Neuron (in vitro differentiated cells): ENCODE measurements at regions not wholly inside any gene's neighbourhood (a gene's known extent, or its start where the extent isn't known, plus 50 kb on each side); places are given as distances from the start of the nearest gene placed in this dataset.

Experiments
- H2AFZ ChIP-seq: one replicate; pipeline ENCODE4 v1.6.1; 2013; ENCODE audit warnings: low read depth, mild to moderate bottlenecking, inconsistent platforms, low read length, moderate library complexity
- H3K27me3 ChIP-seq: one replicate; pipeline ENCODE4 v1.6.1; 2013; ENCODE audit warnings: low read length; ENCODE audit not compliant: insufficient read depth
- H3K36me3 ChIP-seq: one replicate; pipeline ENCODE4 v1.6.1; 2013; ENCODE audit warnings: low read length; ENCODE audit not compliant: insufficient read depth
- H3K4me1 ChIP-seq: one replicate; pipeline ENCODE4 v1.6.1; 2013; ENCODE audit warnings: low read length; ENCODE audit not compliant: insufficient read depth
- H3K4me3 ChIP-seq: 2 replicates; pipeline ENCODE4 v1.5.1; 2013; ENCODE audit warnings: mild to moderate bottlenecking, low read length, moderate library complexity
- H3K9me3 ChIP-seq: one replicate; pipeline ENCODE4 v1.6.1; 2013; ENCODE audit warnings: low read length

DNA sequence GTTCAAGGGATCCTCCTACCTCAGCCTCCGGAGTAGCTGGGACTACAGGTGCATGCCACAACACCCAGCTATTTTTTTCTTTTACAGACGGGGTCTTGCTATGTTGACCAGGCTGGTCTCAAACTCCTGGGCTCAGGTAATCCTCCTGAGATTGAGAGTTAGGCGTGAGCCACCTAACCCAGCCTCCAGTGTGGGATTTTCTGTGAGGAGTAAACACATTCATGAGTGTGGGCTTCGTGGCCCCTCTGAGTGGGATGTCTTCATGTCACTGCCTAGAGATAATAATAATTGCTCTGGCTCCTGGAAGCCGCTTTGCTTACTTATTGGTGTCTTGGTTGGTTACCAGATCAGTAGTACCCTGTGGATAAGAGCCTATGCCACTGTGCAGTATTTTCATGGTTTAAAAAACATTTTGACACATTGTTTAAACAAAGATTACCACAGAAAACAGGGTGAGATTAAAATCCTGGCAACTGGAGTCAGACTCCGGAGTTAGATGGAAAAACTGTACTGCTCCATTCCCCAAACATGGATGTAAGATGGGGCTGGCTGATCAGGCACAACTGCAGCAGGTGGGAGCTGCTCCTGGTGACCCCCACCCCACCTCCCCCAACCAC lies 159.1 kb upstream of the RAB4A start:
- H3K27me3 ChIP-seq = no peaks in the 10 kb centered on the region
- H3K4me1 ChIP-seq = no peaks in the 10 kb centered on the region
- H3K9me3 ChIP-seq = no peaks in the 10 kb centered on the region
- H2AFZ ChIP-seq = no peak overlapping the region
- H3K4me3 ChIP-seq = no peak overlapping the region
- H3K36me3 ChIP-seq = no peaks in the 10 kb centered on the region

DNA sequence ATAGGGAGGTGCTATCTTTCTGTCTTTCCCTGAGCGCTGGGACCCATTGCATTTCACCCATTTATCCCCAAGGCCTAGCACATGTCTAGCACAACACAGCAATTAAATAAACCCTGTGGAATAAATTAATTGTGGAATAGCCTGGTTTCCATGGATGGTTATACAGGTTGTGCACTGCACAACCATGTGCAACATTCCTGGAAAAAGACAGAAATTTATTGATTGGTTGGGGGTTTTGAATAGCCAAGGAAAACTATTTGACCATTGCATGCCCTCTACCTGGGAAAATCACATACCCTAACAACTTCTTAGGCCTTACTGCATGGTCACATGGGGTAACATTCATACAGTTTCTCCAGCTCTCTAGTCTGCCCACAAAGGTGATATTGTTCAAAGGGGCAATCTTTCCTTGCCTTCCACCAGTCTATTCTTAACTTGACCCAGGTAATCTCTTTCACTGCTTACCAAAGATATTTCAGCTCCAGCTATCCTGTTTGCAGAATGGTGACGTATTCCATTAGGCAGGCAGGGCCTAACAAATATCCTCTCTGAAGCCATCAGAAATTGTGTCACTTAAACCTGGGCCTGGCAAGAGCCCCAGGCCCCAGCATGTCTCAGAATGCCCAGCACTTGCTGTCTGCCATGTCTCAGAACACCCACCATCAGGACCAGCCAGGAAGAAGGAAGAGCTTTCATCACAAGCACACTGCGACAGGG lies 157.9 kb upstream of the RAB4A start:
- H2AFZ ChIP-seq = no peak overlapping the region
- no peaks in the 10 kb centered on the region for H3K4me1 ChIP-seq
- H3K27me3 ChIP-seq = no peaks in the 10 kb centered on the region
- H3K36me3 ChIP-seq = no peaks in the 10 kb centered on the region
- H3K9me3 ChIP-seq = no peaks in the 10 kb centered on the region
- H3K4me3 ChIP-seq = no peak overlapping the region

DNA sequence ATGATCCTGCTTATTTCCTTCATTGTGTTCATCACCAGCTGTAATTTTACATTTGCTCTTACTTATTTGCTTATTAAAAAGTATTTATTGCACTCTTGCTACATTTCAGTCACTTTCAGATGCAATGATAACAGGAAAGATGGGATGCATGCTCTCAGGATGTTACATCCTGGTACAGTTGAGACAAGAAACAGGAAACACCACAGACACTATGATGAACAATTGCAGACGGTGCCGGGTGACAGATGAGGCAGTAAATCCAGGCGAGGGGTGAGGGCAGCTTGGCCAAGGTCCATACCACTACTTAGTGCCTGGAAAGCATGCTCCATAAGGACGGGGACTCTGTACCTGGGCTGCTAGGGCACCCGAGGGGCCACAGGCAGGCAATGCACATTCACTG lies 156.6 kb upstream of the RAB4A start:
- no peak overlapping the region for H3K4me3 ChIP-seq
- no peaks in the 10 kb centered on the region for H3K9me3 ChIP-seq
- no peak overlapping the region for H2AFZ ChIP-seq
- H3K4me1 ChIP-seq = no peaks in the 10 kb centered on the region
- no peaks in the 10 kb centered on the region for H3K36me3 ChIP-seq
- H3K27me3 ChIP-seq = no peaks in the 10 kb centered on the region

DNA sequence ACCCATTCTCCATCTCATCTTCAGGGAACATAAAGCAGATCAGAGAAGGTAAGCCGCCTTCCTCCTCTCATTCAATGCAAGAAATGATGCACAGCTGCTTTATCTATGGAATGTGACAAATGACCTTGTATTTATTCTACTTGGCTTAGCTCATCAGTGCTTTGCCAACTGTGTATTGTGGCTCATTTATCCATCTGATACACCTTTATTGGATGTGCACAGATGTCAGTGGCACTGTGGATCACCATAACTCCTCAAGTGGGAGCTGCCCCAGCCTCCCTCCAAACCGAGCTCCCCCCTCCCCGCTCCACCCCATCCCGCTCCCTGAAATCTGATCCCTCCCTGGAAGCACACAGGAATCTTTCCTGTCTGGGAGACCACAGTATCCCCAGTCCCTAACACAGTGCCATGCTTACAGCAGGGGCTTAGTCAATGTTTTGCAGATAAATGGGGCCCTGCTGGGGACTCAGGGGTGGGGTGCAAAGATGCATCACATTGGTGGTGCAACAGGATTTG lies 156.0 kb upstream of the RAB4A start:
- Histone ChIP-seq H2AFZ (no peak overlapping the region), H3K36me3 (no peaks in the 10 kb centered on the region)

DNA sequence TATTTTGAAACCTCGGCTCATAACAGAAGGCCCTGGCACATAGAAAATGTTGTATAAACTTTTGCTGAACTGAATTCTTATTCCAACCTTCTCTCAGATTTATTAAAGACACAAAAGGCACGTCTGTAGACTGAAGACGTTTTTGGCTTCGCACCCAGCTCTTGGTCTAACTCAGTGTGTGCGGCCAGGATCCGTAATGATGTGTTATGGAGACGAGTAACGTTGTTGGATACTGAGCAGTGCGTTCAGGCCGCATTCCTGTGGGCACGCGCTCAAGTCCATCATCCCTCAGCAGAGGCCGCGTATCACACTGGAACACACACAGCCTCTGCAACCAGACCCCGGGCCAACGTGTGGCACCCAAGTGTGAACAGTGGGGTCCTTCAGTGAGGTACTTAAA lies 154.8 kb upstream of the RAB4A start:
- Histone ChIP-seq H3K36me3 (no peaks in the 10 kb centered on the region), H3K9me3 (no peaks in the 10 kb centered on the region), H3K27me3 (no peaks in the 10 kb centered on the region)

More for the DNA sequence above, 156.0 kb upstream of the RAB4A start:
- H3K27me3 ChIP-seq = no peaks in the 10 kb centered on the region
- H3K4me1 ChIP-seq = no peaks in the 10 kb centered on the region
- no peak overlapping the region for H3K4me3 ChIP-seq
- H3K9me3 ChIP-seq = no peaks in the 10 kb centered on the region

DNA sequence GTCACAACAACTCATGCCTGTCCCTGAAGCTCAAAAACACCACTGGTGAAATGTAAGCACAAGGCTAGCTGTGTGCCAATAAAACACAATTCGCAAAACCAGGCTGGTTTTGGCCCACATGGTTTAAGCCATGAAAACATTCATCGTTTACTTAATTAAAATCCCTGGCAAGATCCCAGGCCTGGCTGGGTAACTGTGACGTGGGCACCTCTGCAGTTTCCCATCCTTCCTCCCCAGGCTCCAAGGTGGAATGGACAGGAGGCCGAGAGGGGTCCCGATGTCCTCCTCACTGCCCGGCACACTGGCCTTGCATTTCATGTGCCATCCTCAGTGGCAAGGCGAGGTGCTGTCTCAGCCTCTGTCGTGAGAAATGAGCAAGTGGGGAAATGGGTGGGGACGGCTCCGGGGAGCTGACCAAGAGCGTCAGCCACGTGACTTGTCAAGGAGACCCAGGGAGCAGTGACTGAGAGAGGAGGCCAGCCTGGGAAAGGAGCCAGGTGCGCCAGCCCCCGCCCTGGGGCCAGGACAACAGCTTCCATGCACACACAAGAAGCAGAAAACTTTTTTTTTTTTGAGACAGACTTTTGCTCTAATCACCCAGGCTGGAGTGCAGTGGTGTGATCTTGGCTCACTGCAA lies 153.1 kb upstream of the RAB4A start:
- no peaks in the 10 kb centered on the region for H3K36me3 ChIP-seq
- H3K9me3 ChIP-seq = no peaks in the 10 kb centered on the region
- H3K4me1 ChIP-seq = no peaks in the 10 kb centered on the region
- H2AFZ ChIP-seq = no peak overlapping the region
- no peaks in the 10 kb centered on the region for H3K27me3 ChIP-seq
- H3K4me3 ChIP-seq = no peak overlapping the region

More for the DNA sequence above, 154.8 kb upstream of the RAB4A start:
- Histone ChIP-seq H2AFZ (no peak overlapping the region), H3K4me1 (no peaks in the 10 kb centered on the region), H3K4me3 (no peak overlapping the region)

DNA sequence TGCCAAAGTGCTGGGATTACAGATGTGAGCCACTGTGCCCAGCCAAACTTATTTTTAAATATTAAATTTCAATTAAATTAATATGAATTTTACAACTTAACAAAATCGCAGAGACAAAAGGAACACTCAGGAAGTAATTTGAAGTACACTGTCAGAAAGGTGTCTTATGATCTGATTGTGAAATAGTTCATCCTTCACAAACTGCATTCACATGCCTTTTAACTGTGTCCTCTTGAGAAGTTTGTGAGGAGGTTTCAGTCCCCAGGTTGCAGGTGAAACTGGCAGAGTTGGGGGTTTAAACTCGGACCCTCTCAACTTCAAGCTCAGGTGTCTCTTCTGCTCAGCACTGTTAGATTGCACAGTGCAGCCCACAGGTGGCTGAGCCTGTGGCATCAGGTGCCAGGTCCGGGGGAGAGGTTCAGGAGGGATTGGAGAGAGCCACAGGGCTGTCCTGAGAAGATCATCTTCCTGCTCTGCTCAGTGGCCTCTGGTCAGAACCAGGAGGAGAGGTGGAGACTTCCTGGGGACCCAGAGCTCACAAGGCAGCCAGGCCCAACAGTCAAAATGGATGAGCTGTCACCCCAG lies 152.3 kb upstream of the RAB4A start:
- Histone ChIP-seq H3K36me3 (no peaks in the 10 kb centered on the region), H3K9me3 (no peaks in the 10 kb centered on the region), H3K27me3 (no peaks in the 10 kb centered on the region), H2AFZ (no peak overlapping the region), H3K4me1 (no peaks in the 10 kb centered on the region), H3K4me3 (no peak overlapping the region)

DNA sequence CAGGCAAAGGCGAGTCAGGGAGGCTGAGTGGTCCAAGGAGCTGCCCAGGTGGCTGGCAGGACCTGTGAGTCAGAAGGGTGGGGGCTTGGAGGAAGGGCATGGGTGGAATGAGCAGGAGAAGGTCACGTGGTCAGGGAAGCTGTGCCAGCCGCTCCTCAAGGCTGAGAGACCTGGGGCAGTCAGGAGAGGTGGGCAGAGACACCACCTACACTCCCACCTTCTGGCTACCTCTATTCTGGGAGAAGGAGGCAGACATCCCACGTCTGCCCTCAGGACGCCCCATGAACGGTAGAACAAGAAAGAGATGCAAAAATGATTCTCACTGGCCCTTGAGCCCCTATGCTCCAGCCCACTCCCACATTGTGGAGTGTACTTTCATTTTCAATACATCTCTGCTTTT lies 151.8 kb upstream of the RAB4A start:
- Histone ChIP-seq H3K4me1 (no peaks in the 10 kb centered on the region), H3K27me3 (no peaks in the 10 kb centered on the region), H3K36me3 (no peaks in the 10 kb centered on the region), H3K4me3 (no peak overlapping the region), H3K9me3 (no peaks in the 10 kb centered on the region), H2AFZ (no peak overlapping the region)

DNA sequence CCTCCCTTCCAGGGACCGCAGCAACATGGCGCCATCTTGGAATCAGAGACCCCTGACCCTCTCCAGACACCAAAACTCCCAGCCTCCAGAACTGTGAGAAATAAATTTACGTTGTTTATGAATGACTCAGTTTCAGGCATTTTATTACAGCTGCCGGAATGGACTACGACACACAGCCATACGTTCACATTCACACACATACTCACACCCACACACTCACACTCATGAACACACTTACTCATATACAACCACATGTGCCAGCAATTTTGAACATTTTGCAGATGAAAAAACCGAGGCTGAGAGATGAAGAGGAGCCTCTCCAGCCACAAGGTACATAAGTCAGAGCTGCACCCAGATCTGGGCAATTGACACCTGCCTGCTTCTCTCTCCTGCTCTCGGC lies 151.0 kb upstream of the RAB4A start:
- Histone ChIP-seq H3K27me3 (no peaks in the 10 kb centered on the region), H3K4me3 (no peak overlapping the region), H2AFZ (no peak overlapping the region), H3K36me3 (no peaks in the 10 kb centered on the region), H3K4me1 (no peaks in the 10 kb centered on the region), H3K9me3 (no peaks in the 10 kb centered on the region)

DNA sequence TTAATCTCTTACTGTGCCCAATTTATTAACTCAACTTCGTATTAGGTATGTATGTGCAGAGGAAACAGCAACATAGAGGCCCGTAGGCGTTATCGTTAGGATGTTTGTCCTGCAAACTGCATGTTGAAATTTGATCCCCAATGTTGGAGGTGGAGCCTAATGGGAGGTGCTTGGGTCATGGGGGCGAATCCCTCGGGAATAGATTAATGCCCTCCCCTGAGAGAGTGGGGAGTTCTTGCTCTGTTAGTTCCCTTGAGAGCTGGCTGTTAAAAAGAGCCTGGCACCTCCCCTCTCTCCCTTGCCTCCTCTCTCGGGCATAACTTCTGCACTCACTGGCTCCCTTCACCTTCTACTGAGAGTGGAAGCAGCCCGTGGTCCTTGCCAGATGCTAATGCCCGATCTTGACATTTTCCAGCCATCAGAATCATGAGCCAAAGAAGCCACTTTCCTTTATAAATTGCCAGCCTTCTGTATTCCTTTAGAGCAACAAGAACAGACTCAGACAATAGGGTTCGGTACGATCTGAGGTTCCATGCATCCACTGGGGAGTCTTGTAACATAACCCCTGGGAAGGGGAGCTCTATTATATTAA lies 149.0 kb upstream of the RAB4A start:
- H3K9me3 ChIP-seq = no peaks in the 10 kb centered on the region
- H3K36me3 ChIP-seq = no peaks in the 10 kb centered on the region
- no peaks in the 10 kb centered on the region for H3K4me1 ChIP-seq
- H2AFZ ChIP-seq = no peak overlapping the region
- no peaks in the 10 kb centered on the region for H3K27me3 ChIP-seq
- H3K4me3 ChIP-seq = no peak overlapping the region

DNA sequence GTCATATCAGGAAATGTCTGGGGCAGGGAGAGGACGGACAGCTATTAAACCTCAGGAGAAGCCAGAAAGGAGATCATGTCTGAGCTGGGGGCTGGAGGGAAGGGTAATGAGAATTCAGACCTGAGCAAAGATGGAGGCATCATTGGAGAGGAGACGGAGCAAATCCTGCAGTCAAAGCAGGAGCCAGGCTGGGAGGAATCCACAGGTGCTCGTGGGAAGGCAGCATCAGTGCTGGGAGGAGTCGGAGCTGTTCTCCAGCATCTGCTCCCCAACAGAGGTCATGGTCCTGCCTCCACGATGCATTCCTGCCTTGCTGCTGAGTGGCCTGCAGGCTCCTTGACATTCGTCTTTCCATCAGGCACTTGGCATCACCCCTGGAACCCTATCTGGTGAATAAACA lies 148.3 kb upstream of the RAB4A start:
- Histone ChIP-seq H3K4me3 (no peak overlapping the region), H3K9me3 (no peaks in the 10 kb centered on the region), H2AFZ (no peak overlapping the region), H3K27me3 (no peaks in the 10 kb centered on the region), H3K4me1 (no peaks in the 10 kb centered on the region), H3K36me3 (no peaks in the 10 kb centered on the region)

DNA sequence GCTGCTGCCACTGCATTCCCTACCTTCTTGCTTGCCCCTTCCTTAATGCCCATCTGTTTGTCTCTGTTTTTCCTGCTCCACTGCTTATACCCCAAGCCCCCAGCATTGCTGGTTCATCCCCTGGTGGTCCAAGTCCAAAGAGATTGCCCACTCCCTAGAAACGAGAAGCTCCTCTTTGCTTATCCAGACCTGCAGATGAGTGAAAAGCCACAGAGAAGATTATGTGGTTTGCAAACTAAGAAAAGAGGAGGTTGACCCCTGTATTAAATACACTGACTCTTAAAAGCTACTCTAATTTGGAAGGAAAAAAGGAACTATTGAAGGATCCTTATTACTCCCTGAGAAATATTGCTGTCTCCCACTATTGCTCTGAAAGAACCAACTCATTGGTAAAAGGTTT lies 146.8 kb upstream of the RAB4A start:
- no peaks in the 10 kb centered on the region for H3K36me3 ChIP-seq
- H2AFZ ChIP-seq = no peak overlapping the region
- H3K9me3 ChIP-seq = no peaks in the 10 kb centered on the region
- H3K27me3 ChIP-seq = no peaks in the 10 kb centered on the region
- no peak overlapping the region for H3K4me3 ChIP-seq
- H3K4me1 ChIP-seq = no peaks in the 10 kb centered on the region
